ENCODE measurements at regions not wholly inside any gene's neighbourhood (a gene's known extent, or its start where the extent isn't known, plus 50 kb on each side); places are given as distances from the start of the nearest gene placed in this dataset.

GRCh38 chr15:93179072-93179471 lies 90.1 kb upstream of the RGMA start:
- DNase-seq, result no peak
- H3K4me1 ChIP-seq, result no peaks in the 10 kb centered on the region
- no peaks in the 10 kb centered on the region for H3K9me3 ChIP-seq
- H3K4me3 ChIP-seq, result no peak overlapping the region
- H3K36me3 ChIP-seq, result no peaks in the 10 kb centered on the region
- H3K27ac ChIP-seq, result no peak overlapping the region
- TF ChIP-seq CTCF (IDR thresholded peaks at IDR 0.05) (no peak), POLR2A (IDR thresholded peaks at IDR 0.05) (no peak)
- intact Hi-C loops (cut with DNase I; ENCODE audit: low total_unique reads), result no loop called here
- no peaks in the 10 kb centered on the region for H3K27me3 ChIP-seq

- TF ChIP-seq POLR2A (IDR thresholded peaks at IDR 0.05), result no peak
- no peak for TF ChIP-seq CTCF (IDR thresholded peaks at IDR 0.05)
- intact Hi-C loops (cut with DNase I; ENCODE audit: low total_unique reads), result no loop called here
- no peaks in the 10 kb centered on the region for H3K9me3 ChIP-seq
- H3K27ac ChIP-seq, result no peak overlapping the region
- H3K27me3 ChIP-seq, result no peaks in the 10 kb centered on the region
- H3K4me3 ChIP-seq, result no peak overlapping the region
- no peaks in the 10 kb centered on the region for H3K4me1 ChIP-seq
- no peaks in the 10 kb centered on the region for H3K36me3 ChIP-seq
- DNase-seq, result no peak
Observed at GRCh38 chr15:93178371-93178770, 89.4 kb upstream of the RGMA start.

GRCh38 chr15:93176065-93176464 lies 87.1 kb upstream of the RGMA start:
- DNase-seq, result no peak
- TF ChIP-seq POLR2A (IDR thresholded peaks at IDR 0.05) (no peak), CTCF (IDR thresholded peaks at IDR 0.05) (no peak)
- H3K4me3 ChIP-seq, result no peak overlapping the region
- no peak overlapping the region for H3K27ac ChIP-seq
- no peaks in the 10 kb centered on the region for H3K9me3 ChIP-seq
- H3K36me3 ChIP-seq, result no peaks in the 10 kb centered on the region
- intact Hi-C loops (cut with DNase I; ENCODE audit: low total_unique reads), result no loop called here
- no peaks in the 10 kb centered on the region for H3K27me3 ChIP-seq
- no peaks in the 10 kb centered on the region for H3K4me1 ChIP-seq

GRCh38 chr15:93174836-93175235 lies 85.8 kb upstream of the RGMA start:
- TF ChIP-seq POLR2A (IDR thresholded peaks at IDR 0.05) (no peak), CTCF (IDR thresholded peaks at IDR 0.05) (no peak)
- no peak overlapping the region for H3K4me3 ChIP-seq
- no peaks in the 10 kb centered on the region for H3K36me3 ChIP-seq
- H3K9me3 ChIP-seq, result no peaks in the 10 kb centered on the region
- H3K27ac ChIP-seq, result no peak overlapping the region
- no peak for DNase-seq
- H3K4me1 ChIP-seq, result no peaks in the 10 kb centered on the region
- intact Hi-C loops (cut with DNase I; ENCODE audit: low total_unique reads), result no loop called here
- no peaks in the 10 kb centered on the region for H3K27me3 ChIP-seq

- H3K4me3 ChIP-seq, result no peak overlapping the region
- H3K36me3 ChIP-seq, result no peaks in the 10 kb centered on the region
- H3K4me1 ChIP-seq, result no peaks in the 10 kb centered on the region
- intact Hi-C loops (cut with DNase I; ENCODE audit: low total_unique reads), result no loop called here
- no peak for DNase-seq
- no peaks in the 10 kb centered on the region for H3K9me3 ChIP-seq
- H3K27ac ChIP-seq, result no peak overlapping the region
- no peaks in the 10 kb centered on the region for H3K27me3 ChIP-seq
- TF ChIP-seq CTCF (IDR thresholded peaks at IDR 0.05), result no peak
Observed at GRCh38 chr15:93173369-93173768, 84.4 kb upstream of the RGMA start.

All from uterus (tissue), 3 donors.